A549 (cell line): ENCODE measurements at regions not wholly inside any gene's neighbourhood (a gene's known extent, or its start where the extent isn't known, plus 50 kb on each side); places are given as distances from the start of the nearest gene placed in this dataset.
"Not testable (repeated sequence)": the region's sequence is repeated elsewhere in the genome, so short reads cannot be mapped to it uniquely, and the experiment has no call there.

Experiments used
- CTCF ChIP-seq: fragments of >200 bp; sonication (Bioruptor Twin); formaldehyde crosslinking; IDR thresholded peaks from 3 replicates; pipeline ENCODE4 v1.5.1; 2016
- POLR2A ChIP-seq: IDR thresholded peaks from 2 replicates; pipeline ENCODE4 v1.6.1; 2012; ENCODE audit warnings: mild to moderate bottlenecking, low read length
- REST ChIP-seq: fragments of 200-600 bp; sonication (generic); IDR thresholded peaks from 2 replicates; pipeline ENCODE4 v1.6.1; 2016; ENCODE audit warnings: antibody characterized with exemption, mild to moderate bottlenecking, moderate library complexity
- RFX5 ChIP-seq: fragments of 450-650 bp; IDR thresholded peaks from 2 replicates; pipeline ENCODE4 v1.7.1; 2014; ENCODE audit warnings: antibody characterized with exemption, mild to moderate bottlenecking, moderate library complexity

- not testable (repeated sequence) for TF ChIP-seq CTCF, REST, RFX5, POLR2A
Observed at GRCh38 chrX:71822314-71822713, 59.2 kb downstream of the CXorf49B start.
